Common myeloid progenitor, CD34-positive (primary cell): ENCODE measurements at regions not wholly inside any gene's neighbourhood (a gene's known extent, or its start where the extent isn't known, plus 50 kb on each side); places are given as distances from the start of the nearest gene placed in this dataset.

Experiments
- CTCF ChIA-PET: fragments of 350-600 bp; sonication (Branson Sonifier 250); formaldehyde crosslinking; loops from one replicate; lab custom pipeline; 2021; ENCODE audit warnings: antibody characterized with exemption; lab: Charles Lee
- POLR2A ChIA-PET: fragments of 350-600 bp; sonication (Branson Sonifier 250); formaldehyde crosslinking; loops from one replicate; lab custom pipeline; 2021; ENCODE audit warnings: antibody characterized with exemption; lab: Charles Lee
- DNase-seq, 3 donors: peaks; one replicate each; pipeline versions ENCODE4 v3.0.0 to v3.0.0-alpha.2; 2013
- H3K27ac ChIP-seq, 2 experiments: 1 replicate in 1 of 2; 2 replicates in 1 of 2; pipeline ENCODE4 v1.7.0; 2013; ENCODE audit warnings: inconsistent platforms in 2 of 2, low read length in 2 of 2, mild to moderate bottlenecking in 2 of 2, low read depth in 1 of 2, moderate library complexity in 1 of 2; ENCODE audit not compliant: severe bottlenecking in 2 of 2, insufficient read depth in 1 of 2, poor library complexity in 1 of 2
- H3K27me3 ChIP-seq, 5 experiments: replicated peaks in 2 of 5; 1 replicate in 3 of 5; 2 replicates in 2 of 5; pipeline versions ENCODE4 v1.6.1 to v1.7.0; 2013; ENCODE audit warnings: low read length in 4 of 5, mild to moderate bottlenecking in 2 of 5, moderate library complexity in 2 of 5, inconsistent platforms in 1 of 5; ENCODE audit not compliant: insufficient read depth in 5 of 5, control insufficient read depth in 4 of 5
- H3K36me3 ChIP-seq, 4 experiments: 1 replicate in 2 of 4; 2 replicates in 2 of 4; pipeline versions ENCODE4 v1.6.1 to v1.7.0; 2013; ENCODE audit warnings: low read length in 3 of 4, control low read depth in 1 of 4, mild to moderate bottlenecking in 1 of 4; ENCODE audit not compliant: control insufficient read depth in 4 of 4, insufficient read depth in 4 of 4
- H3K4me1 ChIP-seq, 4 experiments: 1 replicate in 3 of 4; 2 replicates in 1 of 4; pipeline versions ENCODE4 v1.6.1 to v1.7.1; 2013; ENCODE audit warnings: low read length in 3 of 4, mild to moderate bottlenecking in 3 of 4, control low read depth in 1 of 4, inconsistent platforms in 1 of 4, moderate library complexity in 1 of 4; ENCODE audit not compliant: control insufficient read depth in 4 of 4, insufficient read depth in 4 of 4; ENCODE audit errors: control extremely low read depth in 1 of 4
- H3K4me3 ChIP-seq, 7 experiments: 1 replicate in 4 of 7; 2 replicates in 3 of 7; pipeline versions ENCODE4 v1.5.1 to v1.7.0; 2013; ENCODE audit warnings: mild to moderate bottlenecking in 7 of 7, low read length in 6 of 7, moderate library complexity in 6 of 7, inconsistent platforms in 2 of 7, low read depth in 2 of 7, control low read depth in 1 of 7; ENCODE audit not compliant: insufficient read depth in 4 of 7, control insufficient read depth in 1 of 7; ENCODE audit errors: extremely low read depth in 1 of 7
- H3K9me3 ChIP-seq, 5 experiments: 1 replicate in 4 of 5; 2 replicates in 1 of 5; pipeline versions ENCODE4 v1.6.1 to v1.7.1; 2013; ENCODE audit warnings: low read length in 4 of 5, mild to moderate bottlenecking in 2 of 5, inconsistent platforms in 1 of 5, low read depth in 1 of 5, moderate library complexity in 1 of 5; ENCODE audit not compliant: control insufficient read depth in 4 of 5, insufficient read depth in 2 of 5; ENCODE audit errors: control extremely low read depth in 1 of 5
- WGBS: methylation state at CpG from one replicate; pipeline ENCODE4 v1.1.5; 2013; ENCODE audit not compliant: insufficient coverage; 5-methylcytosine and 5-hydroxymethylcytosine counted together

GRCh38 chr7:55273186-55273980, 91.8 kb upstream of the LANCL2 start:
- POLR2A ChIA-PET: no interaction called here
- Histone ChIP-seq H3K9me3 (peaks cover 0 to 3% (median 0%) of the 10 kb centered on the region in 5 experiments), H3K36me3 (no peaks in the 10 kb centered on the region), H3K27ac (no peak overlapping the region), H3K4me1 (no peaks in the 10 kb centered on the region), H3K27me3 (peaks cover 0 to 2% (median 0%) of the 10 kb centered on the region in 5 experiments), H3K4me3 (no peak overlapping the region)
- CTCF ChIA-PET: interaction anchor here (1.3 to 1.4 kb wide), 2 partner anchors 10 to 19 kb away, joined by 3 read pairs; no protein-coding TSS in a partner anchor
- no peak for DNase-seq
- WGBS: 95% methylated on average over 14 of the region's 14 CpGs

- no peak overlapping the region for H3K27ac ChIP-seq
- CTCF ChIA-PET: interaction anchor here (1.4 kb wide), 1 partner anchor 9 kb away, joined by 3 read pairs; no protein-coding TSS in a partner anchor
- peaks cover 0 to 3% (median 0%) of the 10 kb centered on the region in 5 experiments for H3K9me3 ChIP-seq
- H3K27me3 ChIP-seq: peaks cover 0 to 2% (median 0%) of the 10 kb centered on the region in 5 experiments
- no peak for DNase-seq
- H3K36me3 ChIP-seq: no peaks in the 10 kb centered on the region
- 72% methylated on average over 6 of the region's 6 CpGs for WGBS
- H3K4me3 ChIP-seq: no peak overlapping the region
- POLR2A ChIA-PET: no interaction called here
- H3K4me1 ChIP-seq: no peaks in the 10 kb centered on the region
These were observed 91.0 kb upstream of the LANCL2 start for GRCh38 chr7:55274156-55274555.

GRCh38 chr7:55275291-55276200, 89.6 kb upstream of the LANCL2 start:
- no peaks in the 10 kb centered on the region for H3K9me3 ChIP-seq
- no peak overlapping the region for H3K4me3 ChIP-seq
- no peaks in the 10 kb centered on the region for H3K36me3 ChIP-seq
- 95% methylated on average over 8 of the region's 9 CpGs for WGBS
- peaks cover 0 to 2% (median 0%) of the 10 kb centered on the region in 5 experiments for H3K27me3 ChIP-seq
- no peaks in the 10 kb centered on the region for H3K4me1 ChIP-seq
- no peak for DNase-seq
- ChIA-PET POLR2A (no interaction called here), CTCF (interaction anchor here (1.4 to 8.2 kb wide), 2 partner anchors 7 to 139 kb away, joined by 3 to 76 read pairs; no protein-coding TSS in a partner anchor)
- H3K27ac ChIP-seq: no peak overlapping the region

GRCh38 chr7:55276572-55277295, 88.4 kb upstream of the LANCL2 start:
- WGBS: 91% methylated on average over 7 of the region's 9 CpGs
- CTCF ChIA-PET: interaction anchor here (0.9 to 8.2 kb wide), 5 partner anchors 12 to 143 kb away, joined by 3 to 76 read pairs (median 3); no protein-coding TSS in a partner anchor

GRCh38 chr7:55277916-55278315, 87.2 kb upstream of the LANCL2 start:
- POLR2A ChIA-PET: no interaction called here
- Histone ChIP-seq H3K4me1 (no peaks in the 10 kb centered on the region), H3K4me3 (no peak overlapping the region), H3K27me3 (peaks cover 0 to 4% (median 0%) of the 10 kb centered on the region in 5 experiments), H3K27ac (no peak overlapping the region), H3K9me3 (no peaks in the 10 kb centered on the region), H3K36me3 (no peaks in the 10 kb centered on the region)
- no peak for DNase-seq
- CTCF ChIA-PET: interaction anchor here (0.7 to 8.2 kb wide), 4 partner anchors 11 to 140 kb away, joined by 3 to 76 read pairs (median 7); no protein-coding TSS in a partner anchor
- WGBS: 90% methylated on average over 5 of the region's 6 CpGs

More at GRCh38 chr7:55276572-55277295, 88.4 kb upstream of the LANCL2 start:
- Histone ChIP-seq H3K36me3 (no peaks in the 10 kb centered on the region), H3K4me3 (no peak overlapping the region), H3K27me3 (peaks cover 0 to 4% (median 0%) of the 10 kb centered on the region in 5 experiments), H3K27ac (no peak overlapping the region), H3K9me3 (no peaks in the 10 kb centered on the region), H3K4me1 (no peaks in the 10 kb centered on the region)
- POLR2A ChIA-PET: no interaction called here
- DNase-seq: no peak

GRCh38 chr7:55278321-55278720, 86.8 kb upstream of the LANCL2 start:
- Histone ChIP-seq H3K27ac (no peak overlapping the region), H3K36me3 (no peaks in the 10 kb centered on the region), H3K9me3 (no peaks in the 10 kb centered on the region), H3K4me1 (no peaks in the 10 kb centered on the region), H3K27me3 (peaks cover 0 to 4% (median 0%) of the 10 kb centered on the region in 5 experiments), H3K4me3 (no peak overlapping the region)
- POLR2A ChIA-PET: no interaction called here
- CTCF ChIA-PET: interaction anchor here (1.3 to 8.2 kb wide), 3 partner anchors 10 to 136 kb away, joined by 3 to 76 read pairs (median 11); no protein-coding TSS in a partner anchor
- no peak for DNase-seq
- WGBS: 89% methylated on average over 7 of the region's 9 CpGs
